ENCODE measurements at regions not wholly inside any gene's neighbourhood (a gene's known extent, or its start where the extent isn't known, plus 50 kb on each side); places are given as distances from the start of the nearest gene placed in this dataset.
"Not testable (repeated sequence)": the region's sequence is repeated elsewhere in the genome, so short reads cannot be mapped to it uniquely, and the experiment has no call there.

- POLR2A ChIA-PET; H3K4me3 ChIP-seq (ENCODE audit: control insufficient read depth in 1 of 2, extremely low read depth in 1 of 2, low read length in 1 of 2); H3K9me3 ChIP-seq; H3K4me1 ChIP-seq (ENCODE audit: control insufficient read depth in 1 of 2, extremely low read depth in 1 of 2, insufficient read depth in 2 of 2, low read length in 2 of 2); H3K27ac Mint-ChIP-seq; H3K27me3 ChIP-seq (replicated peaks in 1 of 2; ENCODE audit: control insufficient read depth in 2 of 2, extremely low read depth in 1 of 2, insufficient read depth in 2 of 2, low read length in 1 of 2); ATAC-seq (replicated peaks in 1 of 4); H3K4me3 Mint-ChIP-seq; H3K27ac ChIP-seq (ENCODE audit: low read length); CTCF ChIA-PET; H3K36me3 ChIP-seq (ENCODE audit: control insufficient read depth in 2 of 2, extremely low read depth in 1 of 2, insufficient read depth in 1 of 2, low read length in 1 of 2); H3K36me3 Mint-ChIP-seq; H3K9me3 Mint-ChIP-seq; DNase-seq; H3K4me1 Mint-ChIP-seq; H3K27me3 Mint-ChIP-seq: not testable (repeated sequence)
- 77% methylated on average over 8 of the region's 10 CpGs for WGBS (ENCODE audit: insufficient coverage)
Observed at GRCh38 chr6:78694628-78695027, 172.7 kb upstream of the IRAK1BP1 start.

- H3K27me3 ChIP-seq (replicated peaks in 1 of 2; ENCODE audit: control insufficient read depth in 2 of 2, extremely low read depth in 1 of 2, insufficient read depth in 2 of 2, low read length in 1 of 2) = no peaks in the 10 kb centered on the region
- no peak for DNase-seq
- H3K9me3 ChIP-seq = no peaks in the 10 kb centered on the region
- H3K36me3 ChIP-seq (ENCODE audit: control insufficient read depth in 2 of 2, extremely low read depth in 1 of 2, insufficient read depth in 1 of 2, low read length in 1 of 2) = no peaks in the 10 kb centered on the region
- no peak overlapping the region for H3K4me3 ChIP-seq (ENCODE audit: control insufficient read depth in 1 of 2, extremely low read depth in 1 of 2, low read length in 1 of 2)
- H3K4me1 ChIP-seq (ENCODE audit: control insufficient read depth in 1 of 2, extremely low read depth in 1 of 2, insufficient read depth in 2 of 2, low read length in 2 of 2) = no peaks in the 10 kb centered on the region
- no peaks in the 10 kb centered on the region for H3K36me3 Mint-ChIP-seq
- H3K27ac ChIP-seq (ENCODE audit: low read length) = no peak overlapping the region
- peaks cover 0 to 2% of the 10 kb centered on the region in 2 donors for H3K27me3 Mint-ChIP-seq
- no peak overlapping the region for H3K27ac Mint-ChIP-seq
- ATAC-seq (replicated peaks in 1 of 4) = no peak
- ChIA-PET POLR2A (no interaction called here), CTCF (no interaction called here)
- H3K4me1 Mint-ChIP-seq = no peaks in the 10 kb centered on the region
- H3K9me3 Mint-ChIP-seq = peaks cover 0 to 10% (median 0%) of the 10 kb centered on the region in 3 donors
- no CpG with 5 or more reads among the region's 1 CpG for WGBS (ENCODE audit: insufficient coverage)
- no peak overlapping the region for H3K4me3 Mint-ChIP-seq
Observed at GRCh38 chr6:78700991-78701390, 166.4 kb upstream of the IRAK1BP1 start.

GRCh38 chr6:78701407-78701806 is 165.9 kb upstream of the IRAK1BP1 start:
- Mint-ChIP-seq H3K27me3 (peaks cover 0 to 2% of the 10 kb centered on the region in 2 donors), H3K36me3 (no peaks in the 10 kb centered on the region), H3K4me3 (no peak overlapping the region), H3K4me1 (no peaks in the 10 kb centered on the region), H3K9me3 (peaks cover 0 to 10% (median 0%) of the 10 kb centered on the region in 3 donors), H3K27ac (no peak overlapping the region)
- Histone ChIP-seq H3K36me3 (ENCODE audit: control insufficient read depth in 2 of 2, extremely low read depth in 1 of 2, insufficient read depth in 1 of 2, low read length in 1 of 2) (no peaks in the 10 kb centered on the region), H3K4me1 (ENCODE audit: control insufficient read depth in 1 of 2, extremely low read depth in 1 of 2, insufficient read depth in 2 of 2, low read length in 2 of 2) (no peaks in the 10 kb centered on the region), H3K4me3 (ENCODE audit: control insufficient read depth in 1 of 2, extremely low read depth in 1 of 2, low read length in 1 of 2) (no peak overlapping the region), H3K27me3 (replicated peaks in 1 of 2; ENCODE audit: control insufficient read depth in 2 of 2, extremely low read depth in 1 of 2, insufficient read depth in 2 of 2, low read length in 1 of 2) (no peaks in the 10 kb centered on the region), H3K27ac (ENCODE audit: low read length) (no peak overlapping the region), H3K9me3 (no peaks in the 10 kb centered on the region)
- DNase-seq = no peak
- ChIA-PET POLR2A (no interaction called here), CTCF (no interaction called here)
- ATAC-seq (replicated peaks in 1 of 4) = no peak
- WGBS (ENCODE audit: insufficient coverage) = no CpG with 5 or more reads among the region's 2 CpGs

- no peaks in the 10 kb centered on the region for H3K36me3 Mint-ChIP-seq
- H3K9me3 Mint-ChIP-seq = no peaks in the 10 kb centered on the region
- Histone ChIP-seq H3K27ac (ENCODE audit: low read length) (no peak overlapping the region), H3K27me3 (replicated peaks in 1 of 2; ENCODE audit: control insufficient read depth in 2 of 2, extremely low read depth in 1 of 2, insufficient read depth in 2 of 2, low read length in 1 of 2) (no peaks in the 10 kb centered on the region), H3K4me1 (ENCODE audit: control insufficient read depth in 1 of 2, extremely low read depth in 1 of 2, insufficient read depth in 2 of 2, low read length in 2 of 2) (no peaks in the 10 kb centered on the region), H3K9me3 (no peaks in the 10 kb centered on the region), H3K36me3 (ENCODE audit: control insufficient read depth in 2 of 2, extremely low read depth in 1 of 2, insufficient read depth in 1 of 2, low read length in 1 of 2) (no peaks in the 10 kb centered on the region), H3K4me3 (ENCODE audit: control insufficient read depth in 1 of 2, extremely low read depth in 1 of 2, low read length in 1 of 2) (no peak overlapping the region)
- H3K27me3 Mint-ChIP-seq = peaks cover 0 to under 1% of the 10 kb centered on the region in 2 donors
- no peaks in the 10 kb centered on the region for H3K4me1 Mint-ChIP-seq
- whole genome bisulfite sequencing (ENCODE audit: insufficient coverage) = no CpG with 5 or more reads among the region's 3 CpGs
- H3K4me3 Mint-ChIP-seq = no peak overlapping the region
- DNase-seq = no peak
- ATAC-seq (replicated peaks in 1 of 4) = no peak
- POLR2A ChIA-PET = no interaction called here
- CTCF ChIA-PET = no interaction called here
- no peak overlapping the region for H3K27ac Mint-ChIP-seq
Observed at GRCh38 chr6:78709021-78709420, 158.3 kb upstream of the IRAK1BP1 start.

- 83% methylated on average over 1 of the region's 4 CpGs for WGBS (ENCODE audit: insufficient coverage)
- CTCF ChIA-PET = no interaction called here
- H3K4me3 Mint-ChIP-seq = no peak overlapping the region
- H3K9me3 Mint-ChIP-seq = no peaks in the 10 kb centered on the region
- H3K27me3 Mint-ChIP-seq = no peaks in the 10 kb centered on the region
- H3K4me1 ChIP-seq (ENCODE audit: control insufficient read depth in 1 of 2, extremely low read depth in 1 of 2, insufficient read depth in 2 of 2, low read length in 2 of 2) = no peaks in the 10 kb centered on the region
- ATAC-seq (replicated peaks in 1 of 4) (no peak), DNase-seq (no peak)
- POLR2A ChIA-PET = interaction anchor here in 1 of 2 donors (0.6 kb wide), 1 partner anchor 218 kb away, joined by 4 read pairs; no protein-coding TSS in a partner anchor
- H3K4me3 ChIP-seq (ENCODE audit: control insufficient read depth in 1 of 2, extremely low read depth in 1 of 2, low read length in 1 of 2) = no peak overlapping the region
- H3K27ac Mint-ChIP-seq = no peak overlapping the region
- H3K9me3 ChIP-seq = no peaks in the 10 kb centered on the region
- no peak overlapping the region for H3K27ac ChIP-seq (ENCODE audit: low read length)
- H3K36me3 Mint-ChIP-seq = no peaks in the 10 kb centered on the region
- H3K27me3 ChIP-seq (replicated peaks in 1 of 2; ENCODE audit: control insufficient read depth in 2 of 2, extremely low read depth in 1 of 2, insufficient read depth in 2 of 2, low read length in 1 of 2) = no peaks in the 10 kb centered on the region
- H3K36me3 ChIP-seq (ENCODE audit: control insufficient read depth in 2 of 2, extremely low read depth in 1 of 2, insufficient read depth in 1 of 2, low read length in 1 of 2) = no peaks in the 10 kb centered on the region
- no peaks in the 10 kb centered on the region for H3K4me1 Mint-ChIP-seq
Observed at GRCh38 chr6:78713564-78713963, 153.8 kb upstream of the IRAK1BP1 start.

- peaks cover 10 to 53% (median 31%) of the 10 kb centered on the region in 3 donors for H3K9me3 Mint-ChIP-seq
- H3K36me3 Mint-ChIP-seq = no peaks in the 10 kb centered on the region
- ChIA-PET POLR2A (no interaction called here), CTCF (no interaction called here)
- no peak overlapping the region for H3K27ac Mint-ChIP-seq
- H3K4me1 Mint-ChIP-seq = no peaks in the 10 kb centered on the region
- no peak overlapping the region for H3K27ac ChIP-seq (ENCODE audit: low read length)
- ATAC-seq (replicated peaks in 1 of 4) (no peak), DNase-seq (no peak)
- no peaks in the 10 kb centered on the region for H3K27me3 ChIP-seq (replicated peaks in 1 of 2; ENCODE audit: control insufficient read depth in 2 of 2, extremely low read depth in 1 of 2, insufficient read depth in 2 of 2, low read length in 1 of 2)
- H3K4me3 Mint-ChIP-seq = no peak overlapping the region
- no peaks in the 10 kb centered on the region for H3K36me3 ChIP-seq (ENCODE audit: control insufficient read depth in 2 of 2, extremely low read depth in 1 of 2, insufficient read depth in 1 of 2, low read length in 1 of 2)
- no peak overlapping the region for H3K4me3 ChIP-seq (ENCODE audit: control insufficient read depth in 1 of 2, extremely low read depth in 1 of 2, low read length in 1 of 2)
- H3K4me1 ChIP-seq (ENCODE audit: control insufficient read depth in 1 of 2, extremely low read depth in 1 of 2, insufficient read depth in 2 of 2, low read length in 2 of 2) = no peaks in the 10 kb centered on the region
- no peaks in the 10 kb centered on the region for H3K27me3 Mint-ChIP-seq
- peaks cover 8% of the 10 kb centered on the region for H3K9me3 ChIP-seq
Observed at GRCh38 chr6:78744144-78744543, 123.2 kb upstream of the IRAK1BP1 start.

- Histone ChIP-seq H3K4me3 (ENCODE audit: control insufficient read depth in 1 of 2, extremely low read depth in 1 of 2, low read length in 1 of 2) (no peak overlapping the region), H3K4me1 (ENCODE audit: control insufficient read depth in 1 of 2, extremely low read depth in 1 of 2, insufficient read depth in 2 of 2, low read length in 2 of 2) (no peaks in the 10 kb centered on the region), H3K27me3 (replicated peaks in 1 of 2; ENCODE audit: control insufficient read depth in 2 of 2, extremely low read depth in 1 of 2, insufficient read depth in 2 of 2, low read length in 1 of 2) (no peaks in the 10 kb centered on the region), H3K36me3 (ENCODE audit: control insufficient read depth in 2 of 2, extremely low read depth in 1 of 2, insufficient read depth in 1 of 2, low read length in 1 of 2) (no peaks in the 10 kb centered on the region), H3K27ac (ENCODE audit: low read length) (no peak overlapping the region), H3K9me3 (peaks cover 8% of the 10 kb centered on the region)
- Mint-ChIP-seq H3K4me1 (no peaks in the 10 kb centered on the region), H3K9me3 (peaks cover 6 to 49% (median 28%) of the 10 kb centered on the region in 3 donors), H3K27ac (no peak overlapping the region), H3K36me3 (no peaks in the 10 kb centered on the region), H3K4me3 (no peak overlapping the region), H3K27me3 (no peaks in the 10 kb centered on the region)
- no CpG with 5 or more reads among the region's 2 CpGs for WGBS (ENCODE audit: insufficient coverage)
- ChIA-PET CTCF (no interaction called here), POLR2A (no interaction called here)
- ATAC-seq (replicated peaks in 1 of 4) = no peak
- DNase-seq = no peak
Observed at GRCh38 chr6:78746457-78746856, 120.9 kb upstream of the IRAK1BP1 start.
